ENCODE measurements at regions not wholly inside any gene's neighbourhood (a gene's known extent, or its start where the extent isn't known, plus 50 kb on each side); places are given as distances from the start of the nearest gene placed in this dataset.
A peak's percentile ranks its signal among the peaks of the same experiment; 100 is the strongest.

GRCh38 chr14:97353102-97353501 lies 555.9 kb downstream of the VRK1 start:
- intact Hi-C loops (cut with DNase I): no loop called here
- DNase-seq (no peak), ATAC-seq (no peak)

- DNase-seq (no peak), ATAC-seq (no peak)
- intact Hi-C loops (cut with DNase I): no loop called here
These were observed 557.0 kb downstream of the VRK1 start for GRCh38 chr14:97354119-97354722.

GRCh38 chr14:97359341-97359740 lies 562.2 kb downstream of the VRK1 start:
- intact Hi-C loops (cut with DNase I): no loop called here

GRCh38 chr14:97361181-97361580 lies 564.0 kb downstream of the VRK1 start:
- ATAC-seq: no peak
- intact Hi-C loops (cut with DNase I): no loop called here
- DNase-seq: no peak

More at GRCh38 chr14:97359341-97359740, 562.2 kb downstream of the VRK1 start:
- ATAC-seq: no peak
- no peak for DNase-seq

GRCh38 chr14:97361958-97362357 lies 564.8 kb downstream of the VRK1 start:
- DNase-seq: no peak
- no peak for ATAC-seq
- intact Hi-C loops (cut with DNase I): loop anchor here in 1 of 2 donors (1.0 kb wide), 1 partner anchor 16 kb away; no protein-coding TSS in a partner anchor

- ATAC-seq: no peak
- DNase-seq: no peak
- intact Hi-C loops (cut with DNase I): no loop called here
These were observed 569.2 kb downstream of the VRK1 start for GRCh38 chr14:97366400-97366799.

GRCh38 chr14:97367278-97367677 lies 570.1 kb downstream of the VRK1 start:
- no peak for ATAC-seq
- intact Hi-C loops (cut with DNase I): no loop called here
- DNase-seq: no peak

- no peak for ATAC-seq
- intact Hi-C loops (cut with DNase I): no loop called here
- DNase-seq: no peak
These were observed 570.9 kb downstream of the VRK1 start for GRCh38 chr14:97368049-97368448.

- intact Hi-C loops (cut with DNase I): no loop called here
- DNase-seq (no peak), ATAC-seq (no peak)
These were observed 571.9 kb downstream of the VRK1 start for GRCh38 chr14:97368900-97369564.

- DNase-seq (no peak), ATAC-seq (no peak)
- intact Hi-C loops (cut with DNase I): no loop called here
These were observed 572.7 kb downstream of the VRK1 start for GRCh38 chr14:97369901-97370300.

GRCh38 chr14:97376310-97376709 lies 579.1 kb downstream of the VRK1 start:
- ATAC-seq (no peak), DNase-seq (no peak)
- intact Hi-C loops (cut with DNase I): no loop called here

GRCh38 chr14:97377550-97377949 lies 580.4 kb downstream of the VRK1 start:
- DNase-seq (no peak), ATAC-seq (no peak)
- intact Hi-C loops (cut with DNase I): no loop called here

GRCh38 chr14:97379091-97379531 lies 581.9 kb downstream of the VRK1 start:
- intact Hi-C loops (cut with DNase I): no loop called here
- ATAC-seq (peak in 1 of 2 donors; percentile 30), DNase-seq (no peak)

- ATAC-seq (no peak), DNase-seq (no peak)
- intact Hi-C loops (cut with DNase I): no loop called here
These were observed 583.4 kb downstream of the VRK1 start for GRCh38 chr14:97380539-97380941.

GRCh38 chr14:97381309-97381708 lies 584.1 kb downstream of the VRK1 start:
- ATAC-seq (no peak), DNase-seq (no peak)
- intact Hi-C loops (cut with DNase I): no loop called here

GRCh38 chr14:97382616-97383226 lies 585.5 kb downstream of the VRK1 start:
- intact Hi-C loops (cut with DNase I): no loop called here
- DNase-seq: no peak
- ATAC-seq: no peak

- DNase-seq: no peak
- no peak for ATAC-seq
- intact Hi-C loops (cut with DNase I): no loop called here
These were observed 588.5 kb downstream of the VRK1 start for GRCh38 chr14:97385727-97386126.

- intact Hi-C loops (cut with DNase I): no loop called here
- ATAC-seq: no peak
These were observed 590.2 kb downstream of the VRK1 start for GRCh38 chr14:97387252-97387874.

GRCh38 chr14:97388408-97388807 lies 591.2 kb downstream of the VRK1 start:
- no peak for DNase-seq
- intact Hi-C loops (cut with DNase I): no loop called here
- ATAC-seq: no peak

More at GRCh38 chr14:97387252-97387874, 590.2 kb downstream of the VRK1 start:
- no peak for DNase-seq

- peak; percentile 23 for DNase-seq
- intact Hi-C loops (cut with DNase I): no loop called here
- peak; percentile 45 to 57 for ATAC-seq
These were observed 593.0 kb downstream of the VRK1 start for GRCh38 chr14:97390096-97390724.

Data from left cardiac atrium (tissue), 4 donors.